Suppressor macrophage treated with lipopolysaccharide for 4 hours (primary cell): ENCODE measurements at regions not wholly inside any gene's neighbourhood (a gene's known extent, or its start where the extent isn't known, plus 50 kb on each side); places are given as distances from the start of the nearest gene placed in this dataset.

Source experiments
- DNase-seq: peaks from one replicate; pipeline ENCODE4 v3.0.0-alpha.2; 2020

GRCh38 chr3:39751286-39751685 lies 58.1 kb upstream of the MYRIP start:
- peak; percentile 19 for DNase-seq

- no peak for DNase-seq
Measured at GRCh38 chr3:39752019-39752637, 57.3 kb upstream of the MYRIP start.

- no peak for DNase-seq
Measured at GRCh38 chr3:39752751-39753150, 56.7 kb upstream of the MYRIP start.

- no peak for DNase-seq
Measured at GRCh38 chr3:39753391-39753790, 56.0 kb upstream of the MYRIP start.

- no peak for DNase-seq
Measured at GRCh38 chr3:39754549-39754948, 54.9 kb upstream of the MYRIP start.

- DNase-seq: no peak
Measured at GRCh38 chr3:39755100-39755499, 54.3 kb upstream of the MYRIP start.

- no peak for DNase-seq
Measured at GRCh38 chr3:39757307-39757706, 52.1 kb upstream of the MYRIP start.
